Activated naive CD4-positive, alpha-beta T cell treated with anti-CD3 and anti-CD28 coated beads, Interleukin-2, amount 50 U/mL, for 24 hours (primary cell): ENCODE measurements at regions not wholly inside any gene's neighbourhood (a gene's known extent, or its start where the extent isn't known, plus 50 kb on each side); places are given as distances from the start of the nearest gene placed in this dataset.
"Not testable (repeated sequence)": the region's sequence is repeated elsewhere in the genome, so short reads cannot be mapped to it uniquely, and the experiment has no call there.

Source experiments
- H3K27ac Mint-ChIP-seq: one replicate; pipeline ENCODE4 v1.8.0; 2021; ENCODE audit warnings: mild to moderate bottlenecking, mixed read lengths
- H3K27me3 Mint-ChIP-seq: one replicate; pipeline ENCODE4 v1.8.0; 2021; ENCODE audit warnings: mixed read lengths
- H3K36me3 Mint-ChIP-seq: one replicate; pipeline ENCODE4 v1.8.0; 2021; ENCODE audit warnings: mixed read lengths
- H3K4me1 Mint-ChIP-seq: one replicate; pipeline ENCODE4 v1.8.0; 2021; ENCODE audit warnings: mixed read lengths
- H3K4me3 Mint-ChIP-seq: one replicate; pipeline ENCODE4 v1.8.0; 2021; ENCODE audit warnings: mild to moderate bottlenecking, mixed read lengths
- H3K9me3 Mint-ChIP-seq: one replicate; pipeline ENCODE4 v1.8.0; 2021; ENCODE audit warnings: mixed read lengths

GRCh38 chr15:67930720-67931119 is 90.9 kb upstream of the RNU6-1 start:
- H3K36me3 Mint-ChIP-seq = no peaks in the 10 kb centered on the region

GRCh38 chr15:67931861-67932260 is 92.0 kb upstream of the RNU6-1 start:
- Mint-ChIP-seq H3K9me3 (no peaks in the 10 kb centered on the region), H3K4me3 (no peak overlapping the region), H3K4me1 (no peaks in the 10 kb centered on the region), H3K36me3 (no peaks in the 10 kb centered on the region), H3K27me3 (no peaks in the 10 kb centered on the region), H3K27ac (no peak overlapping the region)

More at GRCh38 chr15:67930720-67931119, 90.9 kb upstream of the RNU6-1 start:
- no peaks in the 10 kb centered on the region for H3K27me3 Mint-ChIP-seq
- no peaks in the 10 kb centered on the region for H3K9me3 Mint-ChIP-seq
- H3K4me3 Mint-ChIP-seq = no peak overlapping the region
- no peaks in the 10 kb centered on the region for H3K4me1 Mint-ChIP-seq
- H3K27ac Mint-ChIP-seq = no peak overlapping the region

- H3K9me3 Mint-ChIP-seq, H3K4me3 Mint-ChIP-seq, H3K27me3 Mint-ChIP-seq: not testable (repeated sequence)
Measured at GRCh38 chr15:67934126-67934525, 94.3 kb upstream of the RNU6-1 start.

GRCh38 chr15:67935244-67935643 is 95.4 kb upstream of the RNU6-1 start:
- Mint-ChIP-seq H3K36me3 (no peaks in the 10 kb centered on the region), H3K27ac (no peak overlapping the region), H3K4me3 (no peak overlapping the region), H3K27me3 (no peaks in the 10 kb centered on the region), H3K9me3 (no peaks in the 10 kb centered on the region), H3K4me1 (no peaks in the 10 kb centered on the region)

More at GRCh38 chr15:67934126-67934525, 94.3 kb upstream of the RNU6-1 start:
- H3K4me1 Mint-ChIP-seq, H3K36me3 Mint-ChIP-seq, H3K27ac Mint-ChIP-seq: not testable (repeated sequence)

- Mint-ChIP-seq H3K4me1 (no peaks in the 10 kb centered on the region), H3K27ac (no peak overlapping the region), H3K4me3 (no peak overlapping the region), H3K27me3 (no peaks in the 10 kb centered on the region), H3K36me3 (no peaks in the 10 kb centered on the region), H3K9me3 (no peaks in the 10 kb centered on the region)
Measured at GRCh38 chr15:67936258-67936657, 96.4 kb upstream of the RNU6-1 start.

GRCh38 chr15:67937153-67937761 is 97.4 kb upstream of the RNU6-1 start:
- no peaks in the 10 kb centered on the region for H3K4me1 Mint-ChIP-seq
- no peak overlapping the region for H3K27ac Mint-ChIP-seq
- H3K4me3 Mint-ChIP-seq = no peak overlapping the region
- H3K27me3 Mint-ChIP-seq = no peaks in the 10 kb centered on the region
- H3K36me3 Mint-ChIP-seq = no peaks in the 10 kb centered on the region
- no peaks in the 10 kb centered on the region for H3K9me3 Mint-ChIP-seq

GRCh38 chr15:67939179-67939578 is 99.3 kb upstream of the RNU6-1 start:
- not testable (repeated sequence) for H3K27ac Mint-ChIP-seq

GRCh38 chr15:67939588-67940323 is 99.9 kb upstream of the RNU6-1 start:
- not testable (repeated sequence) for H3K9me3 Mint-ChIP-seq, H3K27me3 Mint-ChIP-seq, H3K36me3 Mint-ChIP-seq

More at GRCh38 chr15:67939179-67939578, 99.3 kb upstream of the RNU6-1 start:
- H3K4me3 Mint-ChIP-seq, H3K9me3 Mint-ChIP-seq, H3K27me3 Mint-ChIP-seq, H3K4me1 Mint-ChIP-seq, H3K36me3 Mint-ChIP-seq: not testable (repeated sequence)

GRCh38 chr15:67940324-67940719 is 100.5 kb upstream of the RNU6-1 start:
- Mint-ChIP-seq H3K27me3 (no peaks in the 10 kb centered on the region), H3K36me3 (no peaks in the 10 kb centered on the region), H3K4me1 (no peaks in the 10 kb centered on the region), H3K27ac (peak overlapping the region; percentile 43), H3K9me3 (no peaks in the 10 kb centered on the region), H3K4me3 (no peak overlapping the region)

More at GRCh38 chr15:67939588-67940323, 99.9 kb upstream of the RNU6-1 start:
- not testable (repeated sequence) for H3K4me1 Mint-ChIP-seq, H3K27ac Mint-ChIP-seq, H3K4me3 Mint-ChIP-seq

- Mint-ChIP-seq H3K27me3 (no peaks in the 10 kb centered on the region), H3K4me3 (no peak overlapping the region), H3K9me3 (no peaks in the 10 kb centered on the region), H3K27ac (no peak overlapping the region), H3K36me3 (no peaks in the 10 kb centered on the region), H3K4me1 (peaks cover 9% of the 10 kb centered on the region)
Measured at GRCh38 chr15:67941648-67942310, 101.9 kb upstream of the RNU6-1 start.

- Mint-ChIP-seq H3K4me3 (no peak overlapping the region), H3K27ac (no peak overlapping the region), H3K9me3 (no peaks in the 10 kb centered on the region), H3K36me3 (no peaks in the 10 kb centered on the region), H3K27me3 (no peaks in the 10 kb centered on the region), H3K4me1 (peaks cover 12% of the 10 kb centered on the region)
Measured at GRCh38 chr15:67943475-67943874, 103.6 kb upstream of the RNU6-1 start.

- H3K27me3 Mint-ChIP-seq = no peaks in the 10 kb centered on the region
- no peak overlapping the region for H3K27ac Mint-ChIP-seq
- peaks cover 12% of the 10 kb centered on the region for H3K4me1 Mint-ChIP-seq
- H3K36me3 Mint-ChIP-seq = no peaks in the 10 kb centered on the region
- H3K9me3 Mint-ChIP-seq = no peaks in the 10 kb centered on the region
- H3K4me3 Mint-ChIP-seq = no peak overlapping the region
Measured at GRCh38 chr15:67944010-67944641, 104.3 kb upstream of the RNU6-1 start.

- H3K27me3 Mint-ChIP-seq = no peaks in the 10 kb centered on the region
- no peak overlapping the region for H3K4me3 Mint-ChIP-seq
- peaks cover 12% of the 10 kb centered on the region for H3K4me1 Mint-ChIP-seq
- no peaks in the 10 kb centered on the region for H3K9me3 Mint-ChIP-seq
- H3K36me3 Mint-ChIP-seq = no peaks in the 10 kb centered on the region
- H3K27ac Mint-ChIP-seq = no peak overlapping the region
Measured at GRCh38 chr15:67945131-67945530, 105.3 kb upstream of the RNU6-1 start.

- Mint-ChIP-seq H3K27me3 (no peaks in the 10 kb centered on the region), H3K4me1 (peaks cover 12% of the 10 kb centered on the region), H3K36me3 (no peaks in the 10 kb centered on the region), H3K27ac (peak overlapping the region; percentile 46), H3K4me3 (no peak overlapping the region), H3K9me3 (no peaks in the 10 kb centered on the region)
Measured at GRCh38 chr15:67945951-67946700, 106.3 kb upstream of the RNU6-1 start.

GRCh38 chr15:67946701-67947100 is 106.9 kb upstream of the RNU6-1 start:
- H3K36me3 Mint-ChIP-seq = no peaks in the 10 kb centered on the region
- no peak overlapping the region for H3K4me3 Mint-ChIP-seq
- H3K27me3 Mint-ChIP-seq = no peaks in the 10 kb centered on the region
- peak overlapping the region; percentile 46 for H3K27ac Mint-ChIP-seq
- H3K4me1 Mint-ChIP-seq = peaks cover 12% of the 10 kb centered on the region
- H3K9me3 Mint-ChIP-seq = no peaks in the 10 kb centered on the region
